GM18499 (cell line): ENCODE measurements at regions not wholly inside any gene's neighbourhood (a gene's known extent, or its start where the extent isn't known, plus 50 kb on each side); places are given as distances from the start of the nearest gene placed in this dataset.

Source experiments
- ATAC-seq: cut with Tn5 transposase; IDR thresholded peaks from one replicate; pipeline ENCODE4 v1.9.1; 2021; ENCODE audit warnings: moderate number of reproducible peaks; ENCODE audit not compliant: insufficient read depth, unreplicated experiment

DNA sequence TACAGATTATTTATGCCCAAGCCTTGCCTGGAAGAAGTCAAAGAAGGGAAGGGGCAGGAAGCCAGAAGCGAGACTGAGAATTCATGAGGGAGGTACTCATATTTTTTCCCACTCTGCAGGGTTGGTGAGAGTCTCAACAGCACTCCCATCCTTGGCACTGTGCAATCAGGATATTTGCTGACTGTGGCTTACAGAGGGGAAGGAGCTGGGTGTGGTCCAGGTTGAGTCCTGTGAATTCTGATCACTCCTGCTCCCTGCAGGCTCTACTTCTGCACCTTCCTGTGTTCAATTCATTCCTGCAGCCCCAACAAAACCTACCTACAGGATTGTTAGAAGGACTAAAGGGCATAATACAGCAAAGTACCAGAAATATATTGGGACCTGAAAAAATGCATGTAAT, 530.5 kb downstream of the INSC start:
- ATAC-seq: no peak

DNA sequence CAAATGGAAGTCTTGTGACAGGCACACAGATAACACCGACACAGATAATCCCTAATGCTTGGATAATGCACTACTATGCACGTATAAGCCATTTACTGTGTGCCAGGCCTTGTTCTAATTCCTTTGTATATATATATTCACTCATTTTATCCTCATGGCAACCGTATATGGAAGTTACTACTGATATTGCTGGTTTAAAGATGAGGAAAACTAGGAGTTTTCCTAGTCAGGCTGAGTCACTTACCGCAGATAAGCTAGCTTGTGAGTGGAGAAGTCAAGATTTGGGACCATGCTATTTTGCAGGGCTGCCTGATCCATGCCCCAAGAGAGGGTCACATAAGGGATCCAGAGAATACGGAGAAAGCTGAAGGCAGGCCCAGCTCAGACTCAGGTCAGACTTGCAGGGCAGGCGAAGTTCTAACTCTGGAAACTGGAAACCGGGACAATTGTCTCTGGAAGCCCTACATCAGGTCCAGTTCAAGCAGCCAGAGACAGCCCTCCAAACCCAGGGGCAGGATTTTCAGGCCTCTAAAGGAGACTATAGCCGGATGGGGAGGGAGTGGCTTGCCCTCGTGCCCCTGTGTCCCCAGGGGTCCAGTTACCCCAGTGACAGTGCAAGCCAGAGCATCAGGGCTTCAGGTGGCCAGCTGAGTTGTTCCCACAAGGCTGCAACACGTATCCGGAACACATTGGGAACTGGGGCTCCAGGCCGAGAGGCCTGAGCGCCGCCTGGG, 534.8 kb downstream of the INSC start:
- peak; percentile 8 for ATAC-seq

DNA sequence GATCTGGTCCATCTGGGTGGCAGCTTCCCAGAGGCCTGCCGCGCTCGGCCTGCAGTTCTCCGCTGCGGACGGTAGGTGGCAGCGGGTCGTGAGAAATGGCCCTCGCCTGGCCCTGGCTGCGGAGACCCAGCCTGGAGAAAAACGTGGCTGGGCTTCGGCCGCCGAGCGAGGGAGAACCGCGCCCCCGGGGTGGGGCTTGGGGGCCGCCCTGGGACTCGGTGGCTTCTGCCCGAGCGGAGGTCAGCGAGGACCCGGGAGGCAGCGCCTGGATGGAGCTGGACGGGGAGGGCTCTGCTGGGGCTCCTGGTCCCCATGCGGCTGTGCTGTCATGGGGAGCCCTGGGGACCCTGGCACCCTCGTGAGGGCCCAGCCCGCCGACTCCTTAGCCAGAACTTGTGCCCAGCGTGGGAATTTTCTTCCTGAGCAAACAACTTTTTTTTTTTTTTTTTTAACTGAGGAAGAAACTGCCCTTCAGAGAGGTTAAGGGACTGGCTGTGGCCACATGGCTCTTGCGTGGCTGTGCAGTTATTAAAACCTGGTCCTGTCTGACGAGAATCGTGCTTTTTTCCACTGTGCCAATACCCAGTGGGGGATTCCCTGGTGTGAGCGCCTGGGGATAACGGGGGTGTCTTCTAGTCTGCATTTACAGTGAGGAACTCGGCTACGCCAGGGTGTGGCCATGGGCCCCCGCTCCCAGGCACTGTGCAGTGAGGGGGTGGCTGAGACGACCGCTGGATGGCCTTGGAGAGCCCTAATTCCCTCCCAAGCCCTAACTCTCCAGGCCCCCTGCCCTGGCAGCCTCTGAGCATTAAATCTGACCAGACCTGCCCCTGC, 535.6 kb downstream of the INSC start:
- peak; percentile 81 for ATAC-seq

DNA sequence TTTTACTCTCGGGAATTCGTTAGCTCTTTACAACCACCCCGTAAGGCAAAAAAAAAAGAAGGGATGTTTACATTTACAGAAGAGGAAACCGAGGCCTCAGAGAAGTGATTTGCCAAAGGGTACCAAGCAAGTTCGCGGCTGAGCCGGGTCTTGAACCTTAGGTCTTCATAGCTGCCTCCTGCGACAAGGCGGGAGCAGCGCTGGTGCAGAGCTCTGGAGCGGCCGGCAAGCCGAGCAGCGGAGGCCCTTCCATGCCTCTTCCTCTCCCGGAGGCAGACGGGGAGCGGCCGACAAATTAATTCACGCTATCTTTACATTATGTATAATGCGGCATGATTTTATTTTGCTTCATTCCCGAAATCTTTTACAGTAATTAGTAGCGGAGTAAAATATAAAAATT, 536.3 kb downstream of the INSC start:
- no peak for ATAC-seq

DNA sequence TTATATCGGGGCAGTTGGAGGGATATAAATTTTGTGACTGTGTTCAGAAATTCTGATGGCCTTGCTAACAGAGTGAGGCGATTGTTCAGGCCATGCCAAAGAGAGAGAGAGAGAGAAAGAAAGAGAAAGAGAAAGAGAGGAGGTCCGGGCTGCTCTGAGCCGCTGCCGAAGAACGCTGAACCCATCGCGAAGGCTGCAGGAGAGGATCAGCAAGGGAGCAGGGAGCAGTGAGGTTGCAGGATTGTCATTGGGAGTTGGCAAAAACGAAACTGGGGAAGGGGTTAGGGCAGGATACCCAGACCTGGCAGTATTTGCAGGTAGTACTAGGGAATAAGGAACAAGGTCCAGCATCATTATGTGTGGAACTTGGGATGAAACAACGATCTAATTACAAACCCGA, 537.1 kb downstream of the INSC start:
- no peak for ATAC-seq

DNA sequence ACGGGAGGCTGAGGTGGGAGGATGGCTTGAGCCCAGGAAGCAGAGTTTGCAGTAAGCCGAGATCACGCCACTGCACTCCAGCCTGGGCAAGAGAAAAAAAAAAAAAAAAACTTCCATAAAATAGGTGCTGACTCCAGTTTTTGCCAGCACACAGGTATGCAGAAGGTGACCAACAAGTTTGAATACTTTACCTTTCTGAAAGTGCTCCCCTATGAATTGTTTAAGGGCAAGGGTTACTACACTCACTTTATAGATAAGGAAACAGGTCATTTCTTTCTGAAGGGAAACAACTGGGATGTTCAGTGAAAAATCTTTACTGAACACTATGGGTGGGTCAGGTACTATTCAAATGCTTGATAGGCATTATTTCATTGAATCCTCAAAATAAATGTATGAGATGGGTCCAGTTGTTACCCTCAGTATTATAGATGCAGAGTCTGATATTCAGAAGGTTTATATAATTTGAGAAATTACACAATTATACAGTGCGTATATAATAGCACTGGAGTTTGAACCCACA, 538.5 kb downstream of the INSC start:
- no peak for ATAC-seq

DNA sequence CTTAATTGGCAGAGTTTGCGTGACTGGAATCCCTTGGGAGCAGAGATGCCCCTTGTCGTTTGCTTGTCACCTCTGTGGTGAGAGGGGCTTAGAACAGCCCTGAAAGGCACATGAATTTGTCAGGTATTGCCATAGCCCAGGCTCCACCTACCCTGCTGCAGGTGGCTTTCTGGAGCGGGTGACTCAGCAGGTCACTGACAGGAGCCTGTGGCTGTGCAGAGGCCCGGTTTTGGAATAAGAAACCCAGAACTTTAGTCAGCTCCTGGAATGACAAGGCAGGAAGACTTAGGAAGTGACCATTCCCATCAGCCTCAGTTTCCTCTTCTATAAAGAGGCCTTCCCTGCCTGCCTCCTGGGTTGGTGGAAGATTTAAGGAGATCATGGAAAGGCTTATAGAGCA, 539.7 kb downstream of the INSC start:
- ATAC-seq: no peak

DNA sequence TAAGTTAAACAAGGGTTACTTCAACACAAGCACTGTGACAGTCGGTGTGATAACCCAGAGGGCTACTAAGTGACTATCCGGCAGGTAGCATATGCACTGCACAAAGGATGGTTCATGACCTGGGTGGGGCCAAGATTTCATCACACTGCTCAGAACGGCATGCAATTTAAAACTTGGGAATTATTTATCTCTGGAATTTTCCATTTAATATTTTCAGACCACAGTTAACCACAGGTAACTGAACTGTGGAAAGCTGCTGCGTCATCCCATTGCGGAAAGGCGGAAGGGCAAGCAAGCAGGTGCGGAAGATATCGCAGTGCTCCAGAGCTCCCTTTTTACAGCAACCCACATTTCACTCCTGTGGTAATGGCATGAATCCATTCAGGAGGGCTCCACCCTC, 540.8 kb downstream of the INSC start:
- no peak for ATAC-seq

DNA sequence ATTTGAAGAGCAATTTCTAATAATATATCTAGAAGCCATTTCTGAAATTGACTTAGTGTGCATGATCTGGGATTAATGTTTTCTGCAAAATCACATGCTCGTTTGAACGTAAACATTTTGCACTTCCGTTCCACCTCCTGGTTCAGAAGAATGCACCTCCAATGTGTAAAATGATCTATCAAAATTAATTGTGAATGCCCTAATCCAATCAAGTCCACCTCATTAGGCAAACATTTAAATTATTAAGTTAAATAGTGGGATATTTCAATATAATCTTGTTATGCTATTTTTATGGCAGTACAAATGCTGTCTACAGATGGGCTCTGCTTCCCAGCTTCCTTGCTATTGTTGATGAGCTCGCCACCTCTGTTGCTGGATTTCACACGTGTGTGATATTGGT, 542.5 kb downstream of the INSC start:
- ATAC-seq: no peak

DNA sequence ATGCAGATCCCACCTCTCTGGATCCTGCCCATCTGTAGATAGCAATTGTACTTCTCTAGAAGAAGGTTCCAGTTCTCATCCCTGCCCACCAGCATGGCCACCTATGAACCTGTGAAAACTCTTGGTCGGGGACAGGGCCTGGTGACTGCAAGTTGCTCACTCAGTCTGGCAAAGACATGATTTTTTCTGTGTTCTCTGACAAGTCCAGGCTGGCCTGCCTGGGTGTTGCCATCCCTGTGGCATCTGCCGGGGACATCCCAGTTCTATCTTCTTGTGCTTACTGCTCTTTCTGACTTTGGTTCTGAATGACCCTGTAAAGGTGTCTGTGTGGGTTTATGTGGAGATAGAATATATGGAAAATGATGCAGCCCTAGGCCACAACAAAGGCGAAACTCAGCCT, 545.8 kb downstream of the INSC start:
- no peak for ATAC-seq

DNA sequence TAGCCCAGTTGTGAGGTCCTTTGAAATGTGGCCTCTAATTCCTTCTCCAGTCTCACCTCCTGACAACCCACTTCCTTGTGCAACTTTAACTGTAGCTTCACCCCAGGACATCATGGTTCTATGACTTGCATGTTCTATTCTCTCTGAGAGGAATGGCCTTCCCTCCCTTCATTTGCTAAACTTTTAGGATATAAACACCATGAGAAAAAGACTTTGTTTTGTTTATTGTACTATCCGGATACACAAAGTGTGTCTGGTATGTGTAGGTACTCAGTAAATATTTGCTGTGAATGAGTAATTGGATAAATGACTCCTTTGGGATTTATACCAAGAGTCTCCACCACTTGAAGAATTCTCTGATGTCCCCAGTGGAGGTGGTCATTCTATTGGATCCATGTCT, 547.6 kb downstream of the INSC start:
- no peak for ATAC-seq

DNA sequence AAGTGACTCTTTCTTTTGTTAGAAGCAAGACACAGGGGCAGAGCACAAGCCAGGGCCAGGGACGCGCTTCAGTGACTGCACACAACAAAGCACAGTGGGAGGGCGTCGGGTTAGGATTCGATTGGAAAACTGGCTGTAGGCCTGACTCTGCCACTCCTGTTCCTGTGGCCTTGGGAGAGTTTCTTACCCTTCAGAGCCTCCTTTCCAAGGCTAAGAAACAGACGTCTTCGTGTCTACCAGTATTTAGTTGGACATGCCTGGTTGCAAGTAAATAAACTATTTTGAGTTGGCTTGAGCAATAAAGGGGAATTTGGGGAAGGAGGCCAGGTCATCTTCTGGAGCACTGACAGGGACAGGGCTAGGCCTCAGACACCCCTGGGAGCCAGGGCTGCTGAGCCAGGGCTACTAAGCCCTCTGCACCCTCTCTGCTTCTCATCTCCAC, 549.1 kb downstream of the INSC start:
- ATAC-seq: no peak

DNA sequence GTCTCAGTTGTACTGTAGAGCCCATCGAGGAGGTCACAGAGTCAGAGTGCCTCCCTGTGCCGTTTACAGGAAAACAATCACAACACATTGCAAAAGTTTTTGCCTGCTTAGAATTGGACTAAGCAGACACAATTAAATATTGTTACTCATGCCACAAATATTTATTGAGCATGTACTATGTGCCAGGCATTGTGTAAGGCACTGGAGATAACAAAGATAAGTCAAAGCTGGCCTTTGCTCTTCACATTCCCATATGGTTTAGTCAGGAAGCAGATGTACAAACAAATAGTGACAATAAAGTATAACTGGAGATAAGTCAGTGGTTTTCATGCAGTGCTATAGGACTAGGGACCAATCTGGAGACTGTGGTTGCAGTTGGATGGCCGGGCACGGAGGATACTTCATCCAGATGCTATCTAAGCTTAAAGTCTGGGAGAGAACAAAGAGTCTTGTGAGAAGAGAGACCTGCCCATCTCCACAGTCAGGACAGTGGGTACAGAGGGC, 550.7 kb downstream of the INSC start:
- ATAC-seq: no peak

DNA sequence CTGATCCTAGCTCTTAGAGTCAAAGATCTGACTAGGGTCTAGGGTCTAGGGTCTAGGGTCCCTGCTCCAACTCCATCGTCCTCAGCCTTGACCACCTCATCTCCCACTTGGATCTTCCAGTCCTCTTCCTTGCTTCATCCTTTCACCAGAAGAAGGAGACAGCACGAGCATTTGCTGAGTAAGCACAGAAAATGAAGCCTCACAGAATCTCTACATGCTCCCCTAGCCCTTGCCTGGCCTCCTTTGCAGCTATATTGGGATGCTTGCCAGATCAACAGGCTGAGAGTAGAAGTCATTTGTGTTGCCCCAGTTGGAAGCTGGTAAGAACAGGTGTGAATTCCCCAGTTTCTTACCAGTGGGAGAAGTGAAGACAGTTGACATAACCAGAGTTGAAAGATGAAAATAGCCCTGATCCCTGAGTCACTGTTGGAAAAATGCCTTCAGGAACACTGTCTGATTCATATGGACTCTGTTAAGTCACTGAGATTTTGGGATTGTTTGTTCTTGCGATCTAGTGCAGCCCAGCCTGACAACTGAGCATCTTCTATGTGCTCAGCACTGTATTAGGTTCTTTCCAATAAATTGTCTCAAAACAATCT, 552.5 kb downstream of the INSC start:
- ATAC-seq: no peak

DNA sequence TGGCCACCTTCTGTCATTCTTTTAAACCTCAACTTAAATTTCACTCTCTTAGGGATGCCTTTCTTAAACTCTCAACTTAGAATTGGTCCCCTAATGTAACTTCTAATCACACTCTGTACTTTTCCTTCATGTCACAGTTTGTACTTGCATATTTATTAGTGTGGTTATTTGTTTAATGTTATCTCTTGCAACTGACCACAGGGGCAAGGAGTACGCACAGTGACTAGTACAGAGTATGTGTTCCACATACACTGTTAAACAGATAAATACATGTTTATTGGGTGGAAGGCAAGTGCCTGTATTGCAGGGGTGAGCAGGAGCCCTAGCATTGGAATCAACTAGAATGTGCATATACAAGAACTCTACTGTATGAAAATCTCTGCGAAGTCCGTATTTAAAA, 554.0 kb downstream of the INSC start:
- ATAC-seq: no peak

DNA sequence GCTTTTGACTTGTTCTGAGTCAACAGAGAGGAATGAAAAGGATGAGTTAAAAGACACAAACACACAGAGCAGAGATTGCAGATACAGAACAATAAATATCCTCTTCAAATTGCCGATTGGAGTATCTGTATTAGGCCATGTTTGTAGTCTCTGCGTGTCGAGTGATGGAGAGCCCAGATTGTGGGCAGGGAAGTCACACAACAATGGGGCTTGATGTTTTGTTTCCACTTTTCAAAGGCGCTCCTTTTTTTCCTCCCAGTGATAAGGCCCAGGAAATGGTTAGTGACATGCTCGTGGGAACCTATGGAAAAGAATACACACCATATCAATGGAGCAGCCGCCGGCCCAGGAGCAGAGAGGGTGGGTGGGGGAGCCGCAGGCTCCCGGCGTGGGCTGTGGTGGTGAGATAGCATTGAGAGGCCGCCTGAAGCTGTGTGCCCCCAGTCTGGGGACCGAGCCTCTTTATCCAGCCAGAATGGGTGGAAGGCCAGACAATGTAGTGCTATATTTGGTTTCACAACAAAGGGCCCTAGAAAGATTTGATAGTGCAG, 555.9 kb downstream of the INSC start:
- ATAC-seq: no peak

DNA sequence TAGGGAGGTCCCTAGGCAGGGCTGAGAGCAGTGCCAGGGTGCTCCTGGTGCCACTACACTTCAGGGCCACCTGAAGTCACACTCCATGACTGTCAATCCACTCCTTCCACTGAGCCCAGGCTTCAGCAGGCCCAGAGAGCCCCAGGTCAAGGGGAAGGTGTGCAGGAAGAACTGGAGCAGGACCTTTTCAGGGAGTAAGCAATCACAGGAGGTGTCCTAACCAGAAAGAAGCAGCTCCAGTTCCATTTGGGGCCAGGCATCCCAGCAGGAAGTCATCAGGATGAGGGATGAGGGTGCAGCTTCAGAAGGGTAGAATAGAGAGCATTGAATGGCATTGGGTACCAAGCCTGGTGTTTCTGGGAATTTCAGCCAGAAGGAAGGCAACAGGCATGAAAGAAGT, 556.5 kb downstream of the INSC start:
- no peak for ATAC-seq

DNA sequence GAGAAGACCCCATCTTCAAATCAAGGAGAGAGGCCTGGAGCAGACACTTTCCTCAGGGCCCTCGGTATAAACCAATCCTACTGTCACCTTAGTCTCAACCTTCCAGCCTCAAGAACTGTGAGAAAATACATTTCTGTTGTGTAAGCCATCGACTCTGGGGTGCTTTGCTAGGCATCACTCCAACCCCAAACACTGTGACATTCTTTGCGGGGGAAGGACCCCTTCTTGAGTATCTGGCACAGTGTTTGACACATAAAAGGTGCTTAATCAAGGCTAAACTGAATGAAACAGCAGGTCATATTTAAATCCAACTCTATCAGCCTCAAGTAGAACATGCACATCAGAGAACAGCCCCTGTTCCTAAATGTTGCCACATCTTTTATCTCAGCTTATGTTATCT, 558.1 kb downstream of the INSC start:
- ATAC-seq: no peak

DNA sequence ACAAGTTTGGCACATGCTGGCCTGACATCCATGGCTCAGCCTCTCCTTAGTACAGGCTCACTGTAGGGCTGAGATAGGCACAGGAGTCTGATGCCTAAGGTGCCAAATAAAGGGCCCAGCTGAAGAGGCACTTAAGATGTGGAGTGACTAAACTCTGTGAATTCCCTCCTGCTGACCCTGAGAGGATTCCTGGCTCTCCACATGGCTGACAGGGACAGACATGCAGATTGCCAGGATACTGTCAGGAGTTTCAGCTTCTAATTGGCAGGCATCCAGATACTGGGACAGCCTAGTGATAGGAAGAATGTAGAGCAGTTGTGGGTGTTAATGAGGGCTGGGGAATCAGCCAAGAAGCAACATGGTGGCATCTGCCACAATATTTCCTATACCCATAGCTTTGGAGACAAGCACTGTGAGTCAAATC, 558.7 kb downstream of the INSC start:
- ATAC-seq: no peak

DNA sequence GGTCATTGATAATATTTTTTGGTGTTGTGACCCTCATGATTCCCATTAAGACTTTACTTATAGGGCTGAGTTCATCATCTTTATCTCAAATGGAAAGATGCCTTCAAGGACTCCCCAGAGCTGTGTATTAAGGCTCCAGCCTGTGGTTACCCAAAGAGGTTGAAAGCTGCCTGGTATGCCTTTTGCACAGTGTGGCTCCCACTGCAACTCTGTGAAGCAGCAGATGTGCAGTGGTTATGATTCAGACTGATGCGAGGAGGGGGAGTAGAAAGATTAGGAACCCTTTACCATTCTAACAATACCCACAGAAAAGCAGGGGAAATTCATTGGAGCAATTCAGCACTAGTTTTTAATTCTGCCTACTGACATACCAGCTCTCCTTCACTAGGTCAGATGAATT, 560.0 kb downstream of the INSC start:
- ATAC-seq: no peak

DNA sequence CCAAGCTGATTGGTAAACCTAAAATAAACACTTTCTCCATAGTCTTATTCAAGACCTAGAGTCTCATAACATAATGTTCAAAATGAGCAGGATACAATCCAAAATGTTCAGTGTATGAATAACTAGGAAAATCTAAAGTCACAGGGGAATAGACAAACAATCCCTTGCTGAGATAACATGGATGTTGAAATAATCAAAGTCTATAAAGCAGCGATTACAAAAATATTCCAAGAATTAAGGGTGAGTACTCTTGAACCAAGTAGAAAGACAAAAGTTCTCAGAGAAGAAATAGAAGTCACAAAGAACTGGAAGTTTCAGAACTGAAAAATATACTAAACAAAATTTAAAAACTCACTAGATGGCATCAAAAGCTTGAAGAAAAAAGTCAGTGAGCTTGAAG, 561.0 kb downstream of the INSC start:
- ATAC-seq: no peak
